Jurkat, Clone E6-1 (cell line): ENCODE measurements at regions not wholly inside any gene's neighbourhood (a gene's known extent, or its start where the extent isn't known, plus 50 kb on each side); places are given as distances from the start of the nearest gene placed in this dataset.
A peak's percentile ranks its signal among the peaks of the same experiment; 100 is the strongest.

ENCODE experiments used
- DNase-seq: peaks from one replicate; pipeline ENCODE4 v3.0.0-alpha.2; 2011; ENCODE audit warnings: low read depth, low spot score
- H3K4me3 ChIP-seq: 2 replicates; pipeline ENCODE4 v1.5.1; 2011; ENCODE audit warnings: mild to moderate bottlenecking, low read length, control low read depth, moderate library complexity

DNA sequence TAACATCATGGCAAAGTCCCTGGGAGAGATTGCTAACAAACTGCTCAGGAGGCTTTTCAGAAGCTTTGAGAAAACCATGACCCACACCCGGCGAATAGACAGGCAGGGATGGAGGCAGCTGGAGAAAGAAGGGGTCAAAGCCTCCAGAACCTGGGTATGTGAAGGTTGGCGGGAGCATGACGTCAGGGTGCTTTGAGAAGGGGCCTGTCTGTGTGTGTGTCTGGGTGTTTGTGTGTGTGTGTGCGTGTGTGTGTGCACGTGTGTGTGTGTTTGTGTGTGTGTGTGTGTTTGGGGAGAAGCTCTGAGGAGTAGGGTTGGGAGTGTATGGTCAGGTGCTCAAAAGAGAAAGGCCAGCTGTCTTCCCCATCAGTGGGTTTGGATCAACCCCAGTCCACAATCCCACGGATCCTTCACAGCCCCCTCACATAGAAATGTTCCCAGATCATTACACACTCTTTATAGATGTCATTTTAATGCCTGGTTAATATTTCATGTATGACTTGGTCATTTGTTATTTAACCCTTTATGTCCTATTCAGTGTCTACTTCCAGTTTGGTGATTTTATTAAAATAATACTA, 254.1 kb upstream of the SMIM21 start:
- no peak for DNase-seq
- H3K4me3 ChIP-seq: no peak overlapping the region

DNA sequence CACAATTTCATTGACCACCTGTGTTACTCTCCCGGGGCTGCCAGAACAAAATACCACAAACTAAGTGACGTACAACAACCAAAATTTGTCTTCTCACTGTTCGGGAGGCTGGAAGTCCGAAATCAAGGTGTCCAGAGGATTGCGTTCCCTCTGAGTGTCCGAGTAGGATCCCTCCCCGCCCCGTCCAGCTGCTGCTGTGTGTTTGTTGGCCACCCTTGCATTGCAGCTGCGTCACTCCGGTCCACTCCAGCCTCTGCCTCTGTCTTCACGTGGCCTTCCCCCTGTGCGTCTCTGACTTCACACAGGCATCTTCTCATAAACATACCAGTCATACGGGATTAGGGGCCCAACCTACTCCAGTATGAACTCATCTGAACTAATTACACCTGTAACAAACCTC, 251.8 kb upstream of the SMIM21 start:
- DNase-seq: no peak

DNA sequence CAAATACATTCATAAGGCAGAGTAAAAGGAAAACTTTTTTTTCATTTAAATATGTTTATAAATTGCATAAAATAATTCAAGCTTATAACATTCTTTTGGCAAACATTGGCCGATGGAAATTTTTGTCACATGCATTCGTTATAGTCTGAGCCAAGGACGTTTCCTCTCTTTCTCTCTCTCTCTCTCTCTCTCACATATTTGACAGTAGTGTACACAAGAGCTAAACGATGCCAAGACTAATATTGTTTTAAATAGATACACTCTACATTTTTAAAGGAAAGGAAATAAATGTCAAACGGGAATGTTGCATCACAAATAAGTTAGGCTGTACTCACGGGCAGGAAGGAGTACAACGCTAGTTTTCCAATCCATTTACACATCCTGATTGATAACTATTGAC, 251.1 kb upstream of the SMIM21 start:
- no peak for DNase-seq

More for the DNA sequence above, 251.8 kb upstream of the SMIM21 start:
- H3K4me3 ChIP-seq: no peak overlapping the region

DNA sequence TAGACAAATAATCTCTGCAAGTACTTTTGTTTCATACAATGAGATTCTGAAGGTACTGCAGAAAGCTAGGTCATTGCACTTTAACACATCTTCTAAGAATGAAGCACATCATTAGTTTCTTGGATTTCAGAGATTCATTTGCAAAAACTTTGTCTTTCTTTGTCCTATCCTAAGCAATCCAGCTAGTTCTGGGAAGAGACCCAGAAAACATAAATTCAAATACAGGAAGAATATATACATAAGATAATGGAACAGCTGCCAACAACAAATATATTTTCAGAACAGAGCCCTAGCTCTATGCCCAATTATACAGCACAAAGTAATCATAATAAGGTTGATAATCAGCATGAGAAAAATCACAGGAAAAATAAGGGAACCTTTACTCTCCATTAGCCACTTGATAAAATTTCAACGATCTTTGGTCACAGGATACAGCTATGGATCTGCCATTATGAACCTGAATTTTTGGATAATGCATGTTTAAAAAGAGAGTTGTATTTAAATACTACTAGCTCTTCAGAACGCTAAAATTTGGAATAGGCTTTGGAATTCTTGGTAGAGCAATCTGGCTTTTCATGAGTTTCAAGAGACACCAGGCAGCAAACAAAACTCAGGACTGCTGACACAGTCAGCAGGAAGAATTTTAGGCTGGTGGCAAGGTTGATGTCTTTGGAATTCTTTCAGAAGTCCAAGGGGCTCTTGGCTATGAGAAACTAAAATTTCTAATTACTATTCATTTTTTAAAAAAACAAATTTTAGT, 250.4 kb upstream of the SMIM21 start:
- no peak for DNase-seq
- no peak overlapping the region for H3K4me3 ChIP-seq

More for the DNA sequence above, 251.1 kb upstream of the SMIM21 start:
- H3K4me3 ChIP-seq: no peak overlapping the region

DNA sequence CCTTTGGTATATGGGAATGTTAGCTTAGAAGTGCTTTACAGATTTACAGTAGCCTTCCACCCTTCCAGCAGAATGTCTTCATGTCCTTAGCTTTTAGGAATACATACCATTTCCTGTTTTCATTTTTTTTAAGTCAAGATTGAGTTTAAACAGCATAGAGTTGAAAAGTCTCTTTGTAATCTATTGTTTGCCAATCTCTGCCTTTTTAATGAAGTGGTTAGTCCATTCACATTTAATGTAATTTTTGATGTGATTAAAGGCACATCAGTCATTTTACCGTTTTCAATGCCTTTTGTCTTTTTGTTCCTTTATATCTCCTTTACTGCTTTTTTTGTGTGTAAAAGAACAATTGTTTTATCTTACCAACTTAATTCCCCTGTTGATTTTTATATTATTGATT, 233.4 kb upstream of the SMIM21 start:
- DNase-seq: no peak
- H3K4me3 ChIP-seq: no peak overlapping the region

DNA sequence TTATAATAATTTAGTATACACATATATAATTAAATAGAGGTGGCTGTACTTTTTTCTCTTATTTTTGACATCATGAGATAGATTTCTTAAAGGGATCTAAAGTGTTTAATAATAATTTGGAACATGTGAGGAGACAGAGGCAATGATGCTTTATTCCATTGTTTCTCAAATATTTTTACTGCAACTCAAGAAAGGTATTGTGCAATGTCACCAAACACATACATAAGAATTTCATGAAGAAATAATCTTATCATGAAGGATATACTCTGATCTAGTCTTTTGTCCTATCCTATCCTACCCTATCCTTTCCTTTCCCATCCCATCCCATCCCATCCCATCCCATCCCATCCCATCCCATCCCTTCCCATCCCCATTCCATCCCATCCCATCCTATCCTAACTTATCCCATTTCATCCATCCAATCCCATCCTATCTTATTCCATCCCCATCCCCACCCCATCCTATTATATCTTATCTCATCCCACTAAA, 232.1 kb upstream of the SMIM21 start:
- DNase-seq: no peak
- H3K4me3 ChIP-seq: no peak overlapping the region

DNA sequence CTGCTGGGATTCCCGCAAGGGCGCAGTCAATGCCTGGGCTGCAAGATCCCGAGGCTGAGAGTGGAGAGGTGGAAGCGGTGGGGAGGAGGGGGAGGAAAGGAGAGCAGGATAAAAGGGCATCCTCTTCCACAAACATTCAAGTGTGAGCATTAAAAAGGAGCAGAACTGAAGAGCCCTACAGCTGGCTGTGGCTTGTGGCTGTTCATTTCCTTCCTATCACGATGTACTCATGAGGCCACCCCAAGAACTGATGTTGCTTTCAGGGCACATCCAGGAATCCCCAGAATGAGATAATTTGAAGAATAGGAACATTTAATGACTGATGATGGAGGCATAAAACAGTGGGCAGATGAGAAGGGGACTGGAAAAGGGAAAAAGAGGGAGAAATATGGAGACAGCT, 230.8 kb upstream of the SMIM21 start:
- H3K4me3 ChIP-seq: no peak overlapping the region
- peak; percentile 55 for DNase-seq

DNA sequence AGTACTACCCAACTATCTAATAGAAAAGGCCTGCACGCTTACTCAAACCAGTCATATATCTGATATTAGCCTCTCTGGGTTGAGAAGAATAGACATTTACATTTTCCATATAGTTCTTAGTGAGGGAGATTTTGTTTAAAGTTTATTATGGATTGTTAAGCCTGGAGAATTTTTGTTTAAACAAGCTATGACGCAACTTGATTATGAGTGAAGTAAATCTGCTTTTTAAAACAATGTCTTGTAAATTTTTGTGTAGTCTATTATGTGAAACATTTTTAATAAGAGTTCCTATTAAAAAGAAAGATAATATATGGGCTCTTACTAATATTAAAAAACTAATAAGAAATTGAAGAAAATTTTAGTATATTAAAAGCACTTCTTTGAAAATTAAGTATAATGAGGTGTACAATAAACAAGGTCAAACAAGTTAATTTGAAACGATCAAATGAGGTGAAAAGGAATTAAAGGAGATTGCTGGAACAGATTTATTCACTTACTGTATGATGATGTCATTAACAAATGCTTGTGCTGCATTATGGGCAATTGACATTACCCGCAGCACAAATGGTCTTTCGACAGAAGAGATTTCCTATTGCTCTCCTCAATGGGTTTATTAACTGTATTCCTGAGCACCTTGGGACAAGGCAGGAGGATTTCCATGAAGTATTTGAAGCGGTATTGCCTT, 229.2 kb upstream of the SMIM21 start:
- no peak overlapping the region for H3K4me3 ChIP-seq
- DNase-seq: no peak

DNA sequence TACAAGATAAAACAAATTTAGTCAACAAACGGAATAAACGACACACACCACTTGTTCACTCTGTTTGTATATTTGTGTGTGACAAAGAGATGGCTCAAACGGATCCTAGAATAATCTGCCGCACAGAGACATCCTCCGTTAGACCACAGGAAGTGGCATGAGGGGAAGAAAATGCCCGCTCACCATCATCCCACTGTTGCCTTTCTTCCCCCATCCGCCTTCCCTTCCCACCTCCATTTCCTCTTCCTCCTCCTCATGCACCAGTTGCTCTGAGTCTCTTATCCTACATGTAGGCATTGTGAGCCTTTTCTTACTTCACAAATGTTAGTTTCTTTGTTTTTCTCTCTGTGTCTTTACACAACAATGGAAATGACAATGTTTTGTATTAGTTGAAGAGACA, 228.5 kb upstream of the SMIM21 start:
- no peak overlapping the region for H3K4me3 ChIP-seq
- DNase-seq: peak; percentile 46

DNA sequence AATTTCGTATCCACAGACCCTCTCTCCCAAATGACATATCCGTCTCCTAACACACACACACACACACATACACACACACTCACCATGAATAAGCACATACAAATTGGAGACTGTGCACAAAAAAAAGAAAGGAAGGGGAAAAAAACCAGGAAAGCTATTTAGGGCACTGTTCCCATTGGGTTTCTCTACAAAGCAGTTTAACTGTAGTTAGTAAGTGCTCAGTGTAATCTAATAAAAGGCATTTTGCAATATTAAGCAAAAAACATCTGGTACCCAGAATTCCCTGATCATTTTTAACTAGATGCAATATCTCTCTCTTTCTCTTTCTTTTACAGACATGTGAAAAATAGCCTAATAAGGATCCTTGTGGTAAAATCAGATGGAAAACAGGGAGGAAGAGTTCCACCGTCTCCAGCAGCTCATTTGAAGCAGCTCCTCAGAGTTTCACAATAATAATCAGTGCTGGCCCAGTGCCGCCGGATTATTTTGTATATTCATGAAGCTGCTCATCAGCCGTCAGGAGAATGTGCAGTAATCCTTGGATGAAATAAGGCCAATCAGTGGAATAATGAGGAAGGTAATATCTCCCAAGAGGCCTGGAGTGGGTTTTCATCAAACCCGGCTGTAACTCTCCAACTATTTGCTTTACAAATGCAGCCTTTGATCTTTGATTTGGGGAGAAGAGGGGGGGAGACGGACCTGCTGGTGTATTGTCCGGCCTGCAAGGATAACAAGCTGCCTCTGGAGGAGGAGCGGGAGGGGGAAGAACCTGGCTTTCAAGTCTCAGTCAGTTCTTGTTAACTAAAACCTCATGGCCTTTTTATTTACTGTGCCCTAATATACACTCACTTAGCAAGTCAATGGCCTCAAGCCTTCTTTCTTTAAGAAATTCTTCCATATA, 227.6 kb upstream of the SMIM21 start:
- no peak for DNase-seq
- no peak overlapping the region for H3K4me3 ChIP-seq

DNA sequence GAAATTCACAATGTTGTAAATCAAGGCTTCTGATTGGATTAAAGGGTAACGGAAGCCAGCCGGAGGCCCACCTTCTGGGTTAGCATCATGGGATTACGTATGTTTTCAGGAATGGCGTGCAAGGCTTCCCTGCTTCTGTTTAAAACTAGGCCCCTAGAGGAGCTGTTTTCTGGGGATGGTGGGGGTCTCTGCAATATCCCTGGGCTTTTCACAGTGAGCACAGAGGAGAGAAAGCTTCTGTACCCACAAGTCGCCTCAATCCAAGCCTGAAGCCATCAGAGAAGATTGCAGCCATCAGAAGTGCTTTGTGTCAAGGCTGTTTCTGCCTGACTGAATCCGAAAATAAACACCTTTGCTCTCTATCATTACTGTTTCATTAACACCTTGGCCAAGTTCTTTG, 226.9 kb upstream of the SMIM21 start:
- DNase-seq: no peak
- no peak overlapping the region for H3K4me3 ChIP-seq

DNA sequence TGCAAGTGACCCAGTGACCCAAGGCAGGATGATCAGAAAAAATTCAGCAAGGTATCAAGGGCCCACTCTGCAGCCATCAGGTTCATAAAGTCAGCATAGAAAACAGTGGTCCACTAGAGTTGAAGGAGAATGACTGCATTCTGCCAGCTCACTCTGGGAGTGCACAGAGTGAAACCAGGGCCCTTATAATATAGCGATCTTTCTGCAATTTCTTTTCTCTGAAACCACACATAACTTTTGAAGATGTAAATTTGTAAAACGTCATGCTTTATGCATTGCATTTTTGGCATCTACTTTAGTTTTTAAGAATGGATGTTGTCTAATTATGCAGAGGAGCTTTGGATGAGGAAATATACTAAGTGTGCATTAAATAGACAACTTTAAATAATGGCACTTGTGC, 225.0 kb upstream of the SMIM21 start:
- no peak overlapping the region for H3K4me3 ChIP-seq
- DNase-seq: no peak

DNA sequence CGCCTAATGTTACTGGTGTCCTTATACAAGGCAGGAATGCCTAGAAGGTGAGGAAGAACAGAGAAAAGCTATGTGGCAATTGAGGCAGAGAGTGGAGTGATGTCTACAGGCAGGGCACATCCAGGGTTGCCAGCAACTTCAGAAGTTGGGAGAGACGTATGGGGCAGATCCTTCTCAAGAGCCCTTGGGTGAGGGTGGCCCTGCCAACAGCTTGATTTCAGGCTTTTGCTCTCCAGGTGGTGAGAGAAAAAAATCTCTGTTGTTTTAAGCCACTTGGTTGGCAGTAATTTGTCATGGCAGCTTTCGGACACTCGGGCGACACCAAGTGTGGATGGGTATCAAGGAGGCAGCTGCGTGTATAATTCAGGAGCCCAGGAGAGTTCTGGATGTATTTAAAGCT, 217.4 kb upstream of the SMIM21 start:
- no peak overlapping the region for H3K4me3 ChIP-seq
- no peak for DNase-seq

DNA sequence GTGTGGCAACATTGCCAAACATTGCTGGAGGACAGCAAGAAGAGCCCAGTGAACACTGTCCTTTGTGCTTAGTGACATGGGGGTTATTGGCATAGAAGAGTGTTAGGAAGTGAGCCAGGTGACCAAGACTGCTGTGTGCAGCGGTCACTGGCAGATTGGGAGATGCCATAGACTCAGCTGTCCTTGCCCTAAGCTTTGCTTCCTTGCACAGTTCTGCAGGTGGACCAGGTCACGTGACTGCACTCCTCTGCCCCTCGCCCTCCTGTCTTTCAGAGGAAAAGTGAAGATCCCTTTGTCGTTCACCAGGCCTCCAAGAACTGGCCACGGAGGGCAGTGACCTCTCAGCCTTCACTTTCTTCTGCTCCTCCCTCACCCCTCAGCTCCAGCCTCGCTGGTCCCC, 215.6 kb upstream of the SMIM21 start:
- no peak overlapping the region for H3K4me3 ChIP-seq
- no peak for DNase-seq

DNA sequence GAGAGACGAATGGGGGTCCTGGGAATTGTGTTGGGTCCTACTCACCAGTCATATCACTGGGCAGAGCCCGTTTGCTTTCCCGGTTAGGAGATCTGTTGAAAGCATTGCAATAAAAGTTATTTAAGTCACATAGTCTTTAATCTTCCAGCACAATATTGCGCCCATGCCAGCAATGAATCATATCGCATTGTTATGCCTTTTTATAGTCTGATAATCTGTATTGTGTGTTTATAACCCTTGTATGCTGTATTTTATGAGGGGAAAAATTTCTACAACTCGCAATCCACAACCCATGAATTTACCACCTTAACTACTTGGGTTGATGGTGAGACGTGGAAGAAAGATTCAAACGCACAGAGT, 211.9 kb upstream of the SMIM21 start:
- DNase-seq: no peak
- no peak overlapping the region for H3K4me3 ChIP-seq

DNA sequence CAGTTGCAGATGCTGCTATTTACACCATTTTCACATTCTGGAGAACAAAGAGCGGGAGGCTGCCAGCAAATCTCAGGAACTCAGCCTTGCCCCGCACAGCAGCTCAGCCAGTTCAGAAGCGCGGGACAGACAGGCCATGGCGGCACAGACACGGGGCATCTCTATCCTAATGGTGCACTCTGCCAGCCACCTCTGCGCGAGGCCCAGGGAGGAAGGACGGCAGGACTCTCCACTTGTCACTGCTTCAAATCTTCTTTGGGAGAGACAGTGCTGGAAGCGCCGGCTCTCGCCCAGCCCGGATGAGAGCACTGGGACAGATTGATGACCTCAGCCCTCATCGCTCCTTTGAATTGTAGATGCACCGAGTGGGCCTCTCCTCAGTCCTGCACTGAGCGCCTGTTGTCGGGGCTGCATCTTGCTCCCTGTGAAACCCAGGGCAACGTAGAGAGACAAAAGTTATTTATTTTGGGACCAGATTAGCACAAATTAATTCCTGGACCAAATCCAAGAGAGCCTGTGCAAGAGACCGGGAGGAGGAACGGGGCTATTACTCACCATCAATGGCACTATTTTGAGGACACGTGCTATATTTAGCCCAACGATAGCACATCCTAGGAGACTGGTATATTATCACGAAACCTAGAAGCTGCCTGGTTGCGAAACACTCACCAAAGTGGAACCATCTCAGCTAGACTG, 211.4 kb upstream of the SMIM21 start:
- no peak overlapping the region for H3K4me3 ChIP-seq
- DNase-seq: no peak

DNA sequence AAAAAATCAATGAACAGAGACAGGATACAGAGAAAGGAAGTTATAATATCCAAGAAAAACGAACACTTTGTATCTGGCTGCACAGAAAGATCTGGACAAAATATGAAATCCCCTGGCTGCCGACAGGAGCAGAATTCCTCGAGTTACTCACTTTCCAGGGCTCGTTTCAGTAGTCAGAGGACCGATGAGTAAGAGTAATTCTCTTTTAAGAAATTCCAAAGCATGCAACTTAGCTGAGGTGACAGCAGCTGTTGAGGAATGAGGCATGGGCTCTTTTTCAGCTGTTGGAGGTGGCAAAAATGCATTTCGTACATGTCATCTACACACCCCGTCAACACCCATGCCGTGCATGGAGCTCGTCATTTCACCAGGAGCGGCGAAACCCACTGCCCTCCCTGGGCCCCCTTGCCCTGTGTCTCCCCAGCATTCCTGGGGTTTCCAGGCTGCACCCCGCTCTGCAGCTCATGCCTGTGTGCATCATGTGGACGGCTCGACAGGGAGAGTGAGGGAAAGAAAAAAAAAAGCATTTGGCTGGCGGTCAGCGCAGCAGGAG, 210.8 kb upstream of the SMIM21 start:
- no peak for DNase-seq
- H3K4me3 ChIP-seq: no peak overlapping the region

DNA sequence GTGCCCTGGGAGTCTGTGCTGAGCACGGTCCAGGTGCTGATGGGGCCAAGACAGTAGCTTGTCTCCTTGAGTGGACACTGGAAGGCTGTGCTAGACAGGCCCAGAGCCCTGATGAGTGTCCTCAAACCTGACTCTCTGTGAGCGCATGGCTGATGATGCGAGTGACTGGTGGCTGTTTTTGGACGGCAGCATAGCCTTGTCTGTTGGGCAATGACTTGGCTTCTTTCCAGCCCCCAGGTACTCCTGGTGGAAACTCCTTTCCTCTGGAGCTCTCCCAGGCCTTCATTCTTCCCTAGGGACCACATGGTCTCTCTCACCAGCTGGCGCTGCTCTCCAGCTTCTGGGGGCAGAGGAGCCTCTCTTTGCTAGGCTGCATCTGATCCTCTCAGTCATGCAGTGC, 207.6 kb upstream of the SMIM21 start:
- no peak for DNase-seq

DNA sequence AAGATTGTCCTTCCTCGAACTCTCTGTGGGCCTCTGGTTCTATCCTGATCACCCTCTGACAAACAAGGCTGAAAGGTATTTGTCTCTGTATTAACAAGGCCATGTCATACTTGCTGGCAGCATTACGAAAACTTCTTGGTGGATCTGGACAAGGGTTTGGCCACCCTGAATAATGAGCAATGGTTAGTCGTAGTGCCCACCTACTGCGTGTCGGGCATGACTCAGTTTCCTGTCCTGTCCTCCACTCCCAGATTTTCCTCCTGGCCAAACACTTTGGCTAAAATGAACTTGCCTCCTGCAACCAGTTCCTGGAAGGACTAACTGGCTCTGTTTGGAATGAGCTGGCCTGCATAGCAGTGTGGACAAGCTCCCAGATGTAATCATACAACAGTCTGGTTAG, 198.5 kb upstream of the SMIM21 start:
- H3K4me3 ChIP-seq: no peak overlapping the region
- DNase-seq: no peak

More for the DNA sequence above, 207.6 kb upstream of the SMIM21 start:
- no peak overlapping the region for H3K4me3 ChIP-seq
